GM12864 (cell line): ENCODE measurements at regions not wholly inside any gene's neighbourhood (a gene's known extent, or its start where the extent isn't known, plus 50 kb on each side); places are given as distances from the start of the nearest gene placed in this dataset.
"Not testable (repeated sequence)": the region's sequence is repeated elsewhere in the genome, so short reads cannot be mapped to it uniquely, and the experiment has no call there.

ENCODE experiments used
- DNase-seq: peaks from one replicate; pipeline ENCODE4 v3.0.0-alpha.2; 2011; ENCODE audit warnings: low read depth
- H3K4me3 ChIP-seq: 2 replicates; pipeline ENCODE4 v1.5.1; 2011; ENCODE audit warnings: mild to moderate bottlenecking, low read depth, low read length, control low read depth
- TF ChIP-seq, protein P1 (sequence below): IDR thresholded peaks from 2 replicates; pipeline ENCODE4 v1.5.1; 2011; ENCODE audit warnings: low read depth, mild to moderate bottlenecking, moderate library complexity, low read length, control low read depth, inconsistent platforms; ENCODE audit errors: missing control alignments

DNA sequence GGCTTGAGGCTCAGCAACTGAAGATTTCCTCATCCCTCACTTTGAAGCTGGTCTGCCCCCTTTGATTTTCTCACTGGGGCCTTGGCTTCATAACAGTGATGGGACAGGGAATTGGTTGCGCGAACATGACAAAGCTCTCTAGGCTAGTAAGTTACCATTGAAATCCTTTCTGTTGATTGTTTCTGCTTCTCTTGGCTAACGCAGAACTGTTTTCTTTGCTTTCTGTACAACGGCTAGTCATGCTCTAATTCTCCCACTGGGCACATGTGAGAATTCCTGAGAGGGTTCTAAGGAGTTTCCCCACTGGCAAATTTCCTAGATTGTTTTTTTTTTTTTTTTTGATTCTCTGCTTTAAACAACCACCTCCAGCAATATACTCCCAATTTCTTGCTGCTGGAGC, 738.6 kb downstream of the PCDH7 start:
- no peak overlapping the region for H3K4me3 ChIP-seq
- DNase-seq: no peak
- TF ChIP-seq, protein P1, sequence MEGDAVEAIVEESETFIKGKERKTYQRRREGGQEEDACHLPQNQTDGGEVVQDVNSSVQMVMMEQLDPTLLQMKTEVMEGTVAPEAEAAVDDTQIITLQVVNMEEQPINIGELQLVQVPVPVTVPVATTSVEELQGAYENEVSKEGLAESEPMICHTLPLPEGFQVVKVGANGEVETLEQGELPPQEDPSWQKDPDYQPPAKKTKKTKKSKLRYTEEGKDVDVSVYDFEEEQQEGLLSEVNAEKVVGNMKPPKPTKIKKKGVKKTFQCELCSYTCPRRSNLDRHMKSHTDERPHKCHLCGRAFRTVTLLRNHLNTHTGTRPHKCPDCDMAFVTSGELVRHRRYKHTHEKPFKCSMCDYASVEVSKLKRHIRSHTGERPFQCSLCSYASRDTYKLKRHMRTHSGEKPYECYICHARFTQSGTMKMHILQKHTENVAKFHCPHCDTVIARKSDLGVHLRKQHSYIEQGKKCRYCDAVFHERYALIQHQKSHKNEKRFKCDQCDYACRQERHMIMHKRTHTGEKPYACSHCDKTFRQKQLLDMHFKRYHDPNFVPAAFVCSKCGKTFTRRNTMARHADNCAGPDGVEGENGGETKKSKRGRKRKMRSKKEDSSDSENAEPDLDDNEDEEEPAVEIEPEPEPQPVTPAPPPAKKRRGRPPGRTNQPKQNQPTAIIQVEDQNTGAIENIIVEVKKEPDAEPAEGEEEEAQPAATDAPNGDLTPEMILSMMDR: no peak

DNA sequence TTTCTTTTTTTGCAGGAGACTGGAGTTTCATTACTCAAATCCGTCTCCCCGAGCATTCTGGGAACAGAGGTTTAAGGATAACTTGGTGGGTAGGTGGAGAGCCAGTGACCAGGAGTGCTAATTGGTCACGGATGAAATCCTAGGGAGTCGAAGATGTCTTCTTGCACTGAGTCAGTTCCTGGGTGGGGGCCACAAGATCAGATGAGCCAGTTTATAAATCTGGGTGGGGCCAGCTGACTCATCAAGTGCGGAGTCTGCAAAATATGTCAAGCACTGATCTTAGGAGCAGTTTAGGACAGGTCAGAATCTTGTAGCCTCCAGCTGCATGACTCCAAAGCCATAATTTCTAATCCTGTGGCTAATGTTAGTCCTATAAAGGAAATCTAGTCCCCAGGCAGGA, 741.3 kb downstream of the PCDH7 start:
- TF ChIP-seq, protein P1: no peak
- H3K4me3 ChIP-seq: no peak overlapping the region
- DNase-seq: no peak

DNA sequence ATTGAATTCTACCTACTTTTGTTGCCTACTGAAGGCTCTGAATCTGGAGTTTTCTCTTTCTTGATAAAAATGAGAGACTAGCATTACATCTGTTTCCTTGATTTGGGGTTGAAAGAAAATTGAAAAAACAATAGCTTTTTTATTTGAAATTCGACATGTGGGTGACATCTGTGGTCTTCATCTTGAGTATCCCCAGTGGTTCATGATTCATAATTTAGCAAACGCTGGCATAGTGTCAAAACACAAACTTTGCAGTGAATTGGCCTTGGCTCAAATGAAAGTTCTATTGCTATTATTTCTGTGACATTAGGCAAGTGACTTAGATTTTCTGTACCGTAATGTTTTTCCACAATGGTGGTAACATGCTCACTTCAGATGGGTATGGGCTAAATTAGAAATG, 747.6 kb downstream of the PCDH7 start:
- DNase-seq: no peak
- TF ChIP-seq, protein P1: no peak
- no peak overlapping the region for H3K4me3 ChIP-seq

DNA sequence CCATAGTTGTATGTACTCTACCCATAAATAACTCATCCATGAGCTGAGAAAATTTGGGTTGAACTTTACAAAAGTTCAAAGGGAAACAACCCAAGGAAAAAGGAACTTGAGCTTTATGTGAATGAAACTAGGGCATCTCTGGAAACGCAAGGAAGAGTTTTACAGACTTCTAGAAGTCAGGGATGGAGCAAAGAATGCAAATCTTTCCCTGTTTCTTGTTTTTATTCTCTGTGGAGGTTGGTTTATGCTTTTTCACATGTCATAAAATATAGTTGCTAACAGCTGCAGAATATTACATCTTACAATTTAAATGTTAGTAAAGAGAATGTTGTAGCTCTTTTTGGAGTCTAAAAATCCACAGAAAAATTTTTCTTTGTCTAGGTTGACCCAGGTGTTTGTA, 754.1 kb downstream of the PCDH7 start:
- TF ChIP-seq, protein P1: no peak
- H3K4me3 ChIP-seq: no peak overlapping the region
- no peak for DNase-seq

DNA sequence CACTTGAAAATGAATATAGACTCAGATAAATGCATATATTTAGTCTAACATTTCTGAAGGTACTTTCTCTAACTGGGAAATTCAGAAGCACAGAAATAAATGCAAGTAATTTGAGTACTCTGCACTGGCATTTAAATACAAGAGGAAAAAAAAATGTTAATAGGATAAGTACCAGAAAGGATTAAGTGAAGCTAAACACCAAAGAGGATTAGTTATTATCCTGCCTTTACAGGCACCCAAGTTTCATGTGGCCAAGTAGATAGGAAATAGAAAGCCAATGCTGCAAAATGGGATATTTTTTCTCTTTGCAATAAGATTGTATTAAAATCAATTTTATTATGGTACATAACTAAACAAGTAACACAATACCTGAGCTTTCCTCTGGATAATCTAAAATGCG, 762.5 kb downstream of the PCDH7 start:
- DNase-seq: no peak
- H3K4me3 ChIP-seq: no peak overlapping the region
- TF ChIP-seq, protein P1: no peak

DNA sequence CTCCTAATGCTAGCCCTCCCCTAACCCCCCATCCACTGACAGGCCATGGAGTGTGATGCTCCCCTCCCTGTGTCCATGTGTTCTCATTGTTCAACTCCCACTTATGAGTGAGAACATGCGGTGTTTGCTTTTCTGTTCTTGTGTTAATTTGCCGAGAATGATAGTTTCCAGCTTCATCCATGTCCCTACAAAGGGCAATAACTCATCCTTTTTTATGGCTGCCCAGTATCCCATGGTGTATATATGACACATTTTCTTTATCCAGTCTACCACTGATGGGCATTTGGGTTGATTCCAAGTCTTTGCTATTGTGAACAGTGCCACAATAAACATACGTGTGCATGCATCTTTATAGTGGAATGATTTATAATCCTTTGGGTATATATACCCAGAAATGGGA, 779.0 kb downstream of the PCDH7 start:
- not testable (repeated sequence) for H3K4me3 ChIP-seq, DNase-seq

DNA sequence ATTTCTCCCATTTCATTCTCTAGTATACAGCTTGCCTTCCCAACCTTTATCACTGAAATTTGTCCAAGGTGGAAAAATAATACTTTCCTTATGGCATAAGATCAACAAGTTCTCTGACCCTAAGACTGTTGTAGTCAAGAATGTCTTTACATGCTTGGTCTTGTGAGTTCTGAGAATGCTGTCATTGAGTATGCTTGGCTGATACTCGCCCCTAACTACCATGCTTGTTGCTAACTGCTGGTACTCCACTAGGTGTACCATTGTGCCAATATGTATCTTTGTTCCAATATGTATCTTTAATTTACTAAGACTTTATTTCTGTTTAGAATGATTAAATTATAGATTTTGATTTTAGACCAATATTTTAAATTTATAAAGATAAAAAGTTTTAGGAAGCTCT, 796.4 kb downstream of the PCDH7 start:
- DNase-seq: no peak
- H3K4me3 ChIP-seq: no peak overlapping the region
- TF ChIP-seq, protein P1: no peak

DNA sequence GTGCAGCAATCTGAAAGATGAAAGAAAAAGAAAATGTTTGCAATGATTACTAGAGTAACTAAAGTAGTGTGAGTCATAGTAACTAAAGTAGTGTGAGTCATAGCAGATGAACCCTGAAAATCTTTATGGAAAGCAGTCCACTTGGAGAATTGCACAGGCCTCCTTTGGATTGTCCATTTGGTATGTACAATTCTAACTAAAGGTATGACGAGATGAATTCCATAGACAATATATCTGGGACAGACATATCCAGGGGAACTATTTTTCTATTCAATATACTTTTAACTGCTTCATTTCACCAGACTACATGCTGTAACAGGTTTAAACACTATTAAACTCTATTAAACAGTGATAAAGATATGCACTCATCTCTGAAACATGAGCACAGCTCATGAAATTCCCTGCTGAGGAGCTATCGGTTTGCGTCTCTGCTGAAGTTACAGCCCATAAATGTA, 798.7 kb downstream of the PCDH7 start:
- TF ChIP-seq, protein P1: no peak
- no peak overlapping the region for H3K4me3 ChIP-seq
- no peak for DNase-seq
